ENCODE measurements at regions not wholly inside any gene's neighbourhood (a gene's known extent, or its start where the extent isn't known, plus 50 kb on each side); places are given as distances from the start of the nearest gene placed in this dataset.
"Not testable (repeated sequence)": the region's sequence is repeated elsewhere in the genome, so short reads cannot be mapped to it uniquely, and the experiment has no call there.

DNA sequence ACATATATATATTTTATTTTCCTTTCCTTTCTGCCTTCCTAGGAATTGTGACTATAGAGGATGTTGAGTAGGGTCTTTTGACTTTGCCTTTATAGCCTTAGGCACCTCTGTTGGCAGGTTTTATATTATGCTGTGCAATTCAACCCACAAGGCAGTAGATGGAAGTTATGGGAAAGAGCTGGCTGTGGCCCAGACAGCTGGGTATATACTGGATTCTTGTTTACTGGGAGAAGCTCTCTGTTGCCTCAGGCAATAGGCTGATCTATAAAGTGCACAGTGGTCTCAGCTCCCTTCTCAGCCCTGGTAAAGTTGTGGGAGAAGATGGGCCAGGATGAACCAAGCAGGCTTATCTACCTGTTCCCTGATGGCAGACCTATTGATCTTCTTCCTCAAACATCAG is 342.0 kb downstream of the GBA3 start:
- peak; percentile 81 for DNase-seq (ENCODE audit: low read depth)

GRCh38 chr4:23033796-23034195 is 341.1 kb downstream of the GBA3 start:
- DNase-seq (ENCODE audit: low read depth), result peak; percentile 72

DNA sequence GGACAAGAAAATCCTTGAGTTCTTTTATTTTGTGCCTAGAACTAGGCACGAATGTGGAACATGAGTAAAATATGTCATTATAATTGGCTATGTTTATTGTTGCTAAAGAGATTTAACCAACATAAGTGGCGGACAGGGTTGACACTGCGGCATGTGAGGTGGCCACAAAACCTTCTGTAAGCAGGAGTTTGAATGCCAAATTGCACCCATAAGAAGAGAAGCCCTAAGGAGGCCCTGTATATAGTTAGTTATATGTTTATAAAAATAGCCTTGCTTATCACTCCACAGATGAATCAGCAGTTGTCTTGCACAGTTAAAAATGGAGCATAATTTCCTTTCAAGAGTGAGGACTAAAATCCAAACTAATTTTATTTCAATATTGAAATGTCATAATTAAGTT is 336.1 kb downstream of the GBA3 start:
- DNase-seq (ENCODE audit: low read depth), result no peak

- no peak for DNase-seq (ENCODE audit: low read depth)
Observed at GRCh38 chr4:23023666-23024065, 330.9 kb downstream of the GBA3 start.

GRCh38 chr4:23023121-23023520 is 330.4 kb downstream of the GBA3 start:
- DNase-seq (ENCODE audit: low read depth), result peak; percentile 52

DNA sequence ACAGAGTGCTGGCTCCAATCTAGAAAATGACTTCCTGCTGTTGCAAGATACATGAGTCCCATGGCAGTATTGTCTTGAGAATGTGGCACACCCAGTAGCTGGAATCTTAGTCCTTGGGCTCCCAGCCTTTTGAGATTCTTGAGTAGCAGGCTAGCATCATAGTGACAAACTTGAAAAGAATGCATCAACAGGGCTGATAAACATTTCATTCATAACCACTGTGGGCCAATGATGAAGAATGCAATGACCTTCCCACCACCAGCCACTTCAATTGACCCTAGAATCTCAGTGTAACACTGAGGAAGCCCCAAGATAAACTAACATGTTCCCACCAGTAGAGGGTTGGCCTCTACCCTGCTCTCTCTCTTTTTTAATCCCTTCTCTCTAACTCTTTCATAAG is 329.3 kb downstream of the GBA3 start:
- DNase-seq (ENCODE audit: low read depth), result peak; percentile 84

- no peak for DNase-seq (ENCODE audit: low read depth)
Observed at GRCh38 chr4:23021040-23021439, 328.3 kb downstream of the GBA3 start.

DNA sequence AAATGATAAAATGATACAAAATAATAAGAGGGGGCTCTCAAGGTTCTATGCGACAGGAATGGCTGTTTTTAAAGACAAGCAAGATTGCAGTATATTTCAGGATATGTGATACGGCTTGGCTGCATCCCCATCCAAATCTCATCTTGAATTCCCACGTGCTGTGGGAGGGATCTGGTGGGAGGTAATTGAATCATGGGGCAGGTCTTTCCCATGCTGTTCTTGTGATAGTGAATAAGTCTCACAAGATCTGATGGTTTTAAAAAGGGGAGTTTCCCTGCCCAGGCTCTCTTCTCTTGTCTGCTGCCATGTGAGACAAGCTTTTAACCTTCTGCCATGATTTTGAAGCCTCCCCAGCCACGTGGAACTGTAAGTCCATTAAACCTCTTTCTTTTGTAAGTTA is 327.7 kb downstream of the GBA3 start:
- not testable (repeated sequence) for DNase-seq (ENCODE audit: low read depth)

GRCh38 chr4:23016981-23017380 is 324.2 kb downstream of the GBA3 start:
- DNase-seq (ENCODE audit: low read depth), result no peak

- DNase-seq (ENCODE audit: low read depth), result no peak
Observed at GRCh38 chr4:23015821-23016220, 323.1 kb downstream of the GBA3 start.

DNA sequence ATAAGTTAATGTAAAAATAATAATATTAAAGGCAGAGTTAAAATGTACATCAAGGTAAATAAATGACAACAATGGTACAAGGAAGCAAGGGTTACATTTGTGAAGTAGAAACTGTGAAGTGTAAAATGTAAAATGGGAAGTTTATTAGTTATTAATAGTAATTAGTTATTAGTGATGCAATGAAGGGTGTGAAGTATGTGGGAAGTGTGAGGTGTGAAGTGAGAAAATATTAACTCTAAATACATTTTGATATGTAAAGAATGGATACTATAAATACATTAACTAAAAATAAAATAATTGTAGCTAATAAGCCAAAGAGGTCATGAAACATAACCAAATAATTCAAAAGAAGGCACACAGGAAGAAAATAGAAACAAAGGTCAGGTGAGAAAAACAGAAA is 316.4 kb downstream of the GBA3 start:
- DNase-seq (ENCODE audit: low read depth), result no peak

GRCh38 chr4:23006756-23007155 is 314.0 kb downstream of the GBA3 start:
- DNase-seq (ENCODE audit: low read depth), result peak; percentile 39

- DNase-seq (ENCODE audit: low read depth), result no peak
Observed at GRCh38 chr4:23005691-23006090, 313.0 kb downstream of the GBA3 start.

- no peak for DNase-seq (ENCODE audit: low read depth)
Observed at GRCh38 chr4:23001478-23001877, 308.7 kb downstream of the GBA3 start.

- DNase-seq (ENCODE audit: low read depth), result peak; percentile 42
Observed at GRCh38 chr4:22999419-22999818, 306.7 kb downstream of the GBA3 start.

- DNase-seq (ENCODE audit: low read depth), result no peak
Observed at GRCh38 chr4:22997358-22998224, 304.9 kb downstream of the GBA3 start.

DNA sequence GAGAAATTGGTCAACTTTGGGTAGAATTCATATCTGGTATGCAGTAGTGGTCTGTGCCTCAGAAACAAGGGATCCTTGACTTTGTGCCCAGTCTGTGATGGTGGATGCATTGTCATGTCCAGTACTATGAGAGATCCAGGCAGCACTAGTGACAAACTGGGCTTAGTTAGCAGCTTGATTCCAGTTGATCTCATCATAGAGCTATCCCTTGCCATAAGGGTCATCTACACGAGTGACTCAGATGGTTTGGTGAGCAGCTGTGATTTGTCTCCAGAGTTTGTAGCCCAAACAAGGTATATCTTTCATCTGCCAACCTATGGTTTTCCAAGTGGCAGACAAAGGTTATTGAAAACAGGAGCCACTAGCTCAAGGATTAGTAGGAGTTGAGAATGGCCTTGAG is 298.8 kb downstream of the GBA3 start:
- peak; percentile 33 for DNase-seq (ENCODE audit: low read depth)

GRCh38 chr4:22988526-22988925 is 295.8 kb downstream of the GBA3 start:
- DNase-seq (ENCODE audit: low read depth), result no peak

GRCh38 chr4:22987870-22988269 is 295.1 kb downstream of the GBA3 start:
- DNase-seq (ENCODE audit: low read depth), result peak; percentile 69

- no peak for DNase-seq (ENCODE audit: low read depth)
Observed at GRCh38 chr4:22986881-22987280, 294.1 kb downstream of the GBA3 start.

- no peak for DNase-seq (ENCODE audit: low read depth)
Observed at GRCh38 chr4:22986262-22986661, 293.5 kb downstream of the GBA3 start.

GRCh38 chr4:22984390-22984789 is 291.7 kb downstream of the GBA3 start:
- DNase-seq (ENCODE audit: low read depth), result no peak

DNA sequence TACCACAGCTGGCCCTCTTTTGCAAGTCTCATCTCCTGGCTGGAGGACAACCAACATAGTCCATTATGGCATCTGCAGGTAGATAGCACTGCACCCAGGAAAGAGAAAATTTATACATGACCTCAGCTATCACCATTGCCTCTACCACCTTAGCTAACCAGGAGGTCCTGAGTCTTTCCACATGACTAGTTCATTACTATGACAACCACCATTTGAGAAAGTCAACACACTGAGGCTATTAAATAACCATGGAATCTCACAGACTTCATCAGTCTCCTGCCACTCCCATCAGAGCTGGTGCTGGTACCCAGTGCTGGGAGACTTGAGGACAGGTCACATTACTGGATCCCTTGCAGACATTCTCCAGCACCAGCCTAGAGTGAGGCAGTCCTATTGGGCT is 285.9 kb downstream of the GBA3 start:
- no peak for DNase-seq (ENCODE audit: low read depth)

DNA sequence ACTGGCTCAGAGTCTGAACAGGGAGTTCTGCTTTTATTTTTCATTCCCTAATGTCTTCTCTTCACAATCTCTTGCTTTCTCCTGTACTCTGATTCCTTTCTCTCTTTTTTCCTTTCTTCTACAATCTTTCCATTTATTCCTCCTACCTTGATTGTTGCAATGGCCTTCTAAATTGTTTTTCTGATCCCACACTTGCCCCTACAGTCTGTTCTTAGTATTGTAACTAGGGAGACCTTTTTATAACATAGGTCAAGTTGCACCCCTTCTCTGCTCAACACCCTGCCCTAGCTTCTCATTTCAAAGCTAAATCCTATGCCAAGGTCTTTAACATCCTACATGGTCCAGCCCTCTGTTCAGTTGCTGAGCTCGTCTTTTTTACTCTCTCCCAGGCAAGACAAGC is 277.9 kb downstream of the GBA3 start:
- DNase-seq (ENCODE audit: low read depth), result no peak
